Neural progenitor cell (in vitro differentiated cells): ENCODE measurements at regions not wholly inside any gene's neighbourhood (a gene's known extent, or its start where the extent isn't known, plus 50 kb on each side); places are given as distances from the start of the nearest gene placed in this dataset.

Experiments
- DNase-seq: peaks from one replicate; pipeline ENCODE4 v3.0.0-alpha.2; 2016; ENCODE audit warnings: low spot score
- H2AFZ ChIP-seq: fragments of 200-600 bp; sonication (generic); replicated peaks from 2 replicates; pipeline ENCODE4 v1.6.1; 2016; ENCODE audit warnings: antibody characterized with exemption
- H3F3A ChIP-seq: fragments of 200-600 bp; sonication (generic); 2 replicates; pipeline ENCODE4 v1.6.1; 2016; ENCODE audit warnings: antibody characterized with exemption, low read depth
- H3K27ac ChIP-seq: fragments of 200-600 bp; sonication (generic); 2 replicates; pipeline ENCODE4 v1.5.1; 2016; ENCODE audit warnings: mild to moderate bottlenecking
- H3K27me3 ChIP-seq: fragments of 200-600 bp; sonication (generic); 2 replicates; pipeline ENCODE4 v1.6.1; 2016; ENCODE audit warnings: mild to moderate bottlenecking, moderate library complexity
- H3K36me3 ChIP-seq: fragments of 200-600 bp; sonication (generic); 2 replicates; pipeline ENCODE4 v1.5.1; 2016
- H3K4me1 ChIP-seq: fragments of 200-600 bp; sonication (generic); 2 replicates; pipeline ENCODE4 v1.6.1; 2016; ENCODE audit warnings: mixed run types
- H3K4me2 ChIP-seq: fragments of 200-600 bp; sonication (generic); 2 replicates; pipeline ENCODE4 v1.6.1; 2016
- H3K4me3 ChIP-seq: fragments of 200-600 bp; sonication (generic); 2 replicates; pipeline ENCODE4 v1.5.1; 2016
- H3K79me2 ChIP-seq: fragments of 200-600 bp; sonication (generic); 2 replicates; pipeline ENCODE4 v1.6.1; 2016; ENCODE audit warnings: low read depth
- H3K9ac ChIP-seq: fragments of 200-600 bp; sonication (generic); 2 replicates; pipeline ENCODE4 v1.6.1; 2016
- H3K9me3 ChIP-seq: fragments of 200-600 bp; sonication (generic); 2 replicates; pipeline ENCODE4 v1.5.1; 2016; ENCODE audit warnings: low read depth
- H4K20me1 ChIP-seq: fragments of 200-600 bp; sonication (generic); 2 replicates; pipeline ENCODE4 v1.6.1; 2016; ENCODE audit warnings: low read depth
- H3K27ac Mint-ChIP-seq: 3 replicates; pipeline ENCODE4 v1.8.0; 2021; ENCODE audit warnings: mixed read lengths
- H3K27me3 Mint-ChIP-seq: 2 replicates; pipeline ENCODE4 v1.8.0; 2022; ENCODE audit warnings: low read depth, mild to moderate bottlenecking, inconsistent platforms, moderate library complexity, mixed read lengths; ENCODE audit not compliant: insufficient read depth
- H3K36me3 Mint-ChIP-seq: 3 replicates; pipeline ENCODE4 v1.8.0; 2021; ENCODE audit warnings: mixed read lengths
- H3K4me1 Mint-ChIP-seq: 3 replicates; pipeline ENCODE4 v1.8.0; 2021; ENCODE audit warnings: mixed read lengths
- H3K4me3 Mint-ChIP-seq: 3 replicates; pipeline ENCODE4 v1.8.0; 2021; ENCODE audit warnings: mild to moderate bottlenecking, moderate library complexity, mixed read lengths
- H3K9me3 Mint-ChIP-seq: 3 replicates; pipeline ENCODE4 v1.8.0; 2020; ENCODE audit warnings: mixed read lengths
- CTCF ChIP-seq: fragments of 200-600 bp; sonication (generic); IDR thresholded peaks from 2 replicates; pipeline ENCODE4 v1.5.1; 2017; ENCODE audit warnings: antibody characterized with exemption, mild to moderate bottlenecking
- EZH2 ChIP-seq: fragments of 200-600 bp; sonication (generic); IDR thresholded peaks from 2 replicates; pipeline ENCODE4 v1.6.1; 2017; ENCODE audit warnings: antibody characterized with exemption, mild to moderate bottlenecking, moderate library complexity
- EZH2phosphoT487 ChIP-seq: fragments of 200-600 bp; sonication (generic); IDR thresholded peaks from 2 replicates; pipeline ENCODE4 v1.6.1; 2017; ENCODE audit warnings: antibody characterized with exemption

GRCh38 chr4:83757121-83757621 lies 221.3 kb downstream of the GPAT3 start:
- Histone ChIP-seq H3F3A (no peaks in the 10 kb centered on the region), H3K79me2 (no peaks in the 10 kb centered on the region), H2AFZ (no peak overlapping the region), H3K4me1 (no peaks in the 10 kb centered on the region), H3K36me3 (no peaks in the 10 kb centered on the region), H3K4me3 (no peak overlapping the region), H3K27ac (no peak overlapping the region), H4K20me1 (no peaks in the 10 kb centered on the region), H3K4me2 (no peak overlapping the region), H3K27me3 (no peaks in the 10 kb centered on the region), H3K9ac (no peak overlapping the region), H3K9me3 (no peaks in the 10 kb centered on the region)
- no peak for DNase-seq
- no peak overlapping the region for H3K27ac Mint-ChIP-seq
- H3K9me3 Mint-ChIP-seq: no peaks in the 10 kb centered on the region
- no peak overlapping the region for H3K4me3 Mint-ChIP-seq
- peaks cover 5% of the 10 kb centered on the region for H3K27me3 Mint-ChIP-seq
- TF ChIP-seq CTCF (no peak), EZH2 (no peak), EZH2phosphoT487 (no peak)
- no peaks in the 10 kb centered on the region for H3K36me3 Mint-ChIP-seq
- H3K4me1 Mint-ChIP-seq: peaks cover 8% of the 10 kb centered on the region

DNA sequence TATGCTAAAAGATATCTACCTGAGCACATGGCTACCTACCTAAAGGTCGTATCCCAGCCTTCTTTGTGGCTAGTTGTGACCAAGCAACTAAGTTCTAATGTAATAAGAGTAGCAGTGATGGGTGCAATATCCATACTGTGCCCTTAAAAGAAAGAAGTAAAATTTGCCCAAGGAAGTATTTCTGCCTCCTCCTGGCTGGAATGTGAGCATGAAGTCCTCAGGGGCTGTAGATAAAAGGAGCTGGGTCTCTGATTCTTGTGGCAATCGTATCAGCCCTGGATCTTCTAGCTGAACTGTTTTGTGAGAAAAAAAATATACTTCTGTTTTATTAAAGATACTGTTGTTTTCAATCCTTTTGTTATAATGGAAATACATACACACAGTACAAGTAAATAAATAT lies 217.4 kb downstream of the GPAT3 start:
- no peak overlapping the region for H3K4me2 ChIP-seq
- no peaks in the 10 kb centered on the region for H3K27me3 ChIP-seq
- Mint-ChIP-seq H3K4me3 (no peak overlapping the region), H3K36me3 (no peaks in the 10 kb centered on the region), H3K27me3 (peaks cover 5% of the 10 kb centered on the region), H3K4me1 (peaks cover 3% of the 10 kb centered on the region), H3K27ac (no peak overlapping the region), H3K9me3 (no peaks in the 10 kb centered on the region)
- H3K4me1 ChIP-seq: no peaks in the 10 kb centered on the region
- no peaks in the 10 kb centered on the region for H3K79me2 ChIP-seq
- H3K9ac ChIP-seq: no peak overlapping the region
- TF ChIP-seq EZH2phosphoT487: no peak
- TF ChIP-seq EZH2: no peak
- TF ChIP-seq CTCF: peak; percentile 35
- no peaks in the 10 kb centered on the region for H4K20me1 ChIP-seq
- DNase-seq: peak; percentile 4
- H3K36me3 ChIP-seq: no peaks in the 10 kb centered on the region
- no peak overlapping the region for H3K4me3 ChIP-seq
- H3K27ac ChIP-seq: no peak overlapping the region
- H3F3A ChIP-seq: no peaks in the 10 kb centered on the region
- no peak overlapping the region for H2AFZ ChIP-seq
- no peaks in the 10 kb centered on the region for H3K9me3 ChIP-seq

DNA sequence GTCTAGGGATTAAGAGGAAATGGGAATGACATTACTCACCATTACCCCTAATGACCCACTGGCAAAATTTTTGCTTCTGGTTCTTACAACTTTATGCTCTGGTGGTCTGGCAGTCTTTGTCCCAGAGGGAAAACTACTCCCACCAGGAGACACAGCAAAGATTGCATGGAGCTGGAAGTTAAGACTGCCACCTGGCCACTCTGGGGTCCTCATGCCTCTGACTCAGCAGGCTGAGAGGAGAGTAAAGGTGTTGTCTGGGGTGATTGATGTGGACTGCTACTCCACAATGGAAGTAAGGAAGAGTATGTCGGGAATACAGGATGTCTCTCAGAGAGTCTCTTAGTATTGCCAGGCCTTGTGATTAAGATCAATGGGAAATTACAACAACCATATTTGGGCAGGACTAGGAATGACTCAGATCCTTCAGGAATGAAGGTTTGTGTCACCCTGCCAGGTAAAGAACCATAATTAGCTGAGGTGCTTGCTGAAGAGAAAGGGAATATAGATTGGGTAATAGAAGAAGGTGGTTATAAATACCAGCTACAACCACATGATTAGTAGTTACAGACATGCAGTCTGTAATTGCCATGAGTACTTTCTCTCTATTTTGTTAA lies 215.5 kb downstream of the GPAT3 start:
- Mint-ChIP-seq H3K36me3 (no peaks in the 10 kb centered on the region), H3K27ac (no peak overlapping the region), H3K4me1 (no peaks in the 10 kb centered on the region), H3K27me3 (peaks cover 5% of the 10 kb centered on the region), H3K4me3 (no peak overlapping the region), H3K9me3 (no peaks in the 10 kb centered on the region)
- DNase-seq: no peak
- Histone ChIP-seq H3K27ac (no peak overlapping the region), H3K9ac (no peak overlapping the region), H2AFZ (no peak overlapping the region), H3K4me2 (no peak overlapping the region), H3K9me3 (no peaks in the 10 kb centered on the region), H3K4me3 (no peak overlapping the region), H3K27me3 (no peaks in the 10 kb centered on the region), H3K79me2 (no peaks in the 10 kb centered on the region), H3F3A (no peaks in the 10 kb centered on the region), H3K36me3 (no peaks in the 10 kb centered on the region), H3K4me1 (no peaks in the 10 kb centered on the region), H4K20me1 (no peaks in the 10 kb centered on the region)
- no peak for TF ChIP-seq CTCF
- TF ChIP-seq EZH2: no peak
- no peak for TF ChIP-seq EZH2phosphoT487
